HFFc6 (cell line): ENCODE measurements at regions not wholly inside any gene's neighbourhood (a gene's known extent, or its start where the extent isn't known, plus 50 kb on each side); places are given as distances from the start of the nearest gene placed in this dataset.

Experiments used
- DNase-seq: peaks from one replicate; pipeline ENCODE4 v3.0.0-alpha.2; 2018
- H3K27ac Mint-ChIP-seq: 2 replicates; pipeline ENCODE4 v1.8.0; 2020; ENCODE audit warnings: mild to moderate bottlenecking, mixed read lengths
- H3K27me3 Mint-ChIP-seq: 2 replicates; pipeline ENCODE4 v1.8.0; 2021; ENCODE audit warnings: mild to moderate bottlenecking, moderate library complexity, mixed read lengths; ENCODE audit not compliant: insufficient read depth
- H3K36me3 Mint-ChIP-seq: 2 replicates; pipeline ENCODE4 v1.8.0; 2021; ENCODE audit warnings: low read depth, mixed read lengths
- H3K4me1 Mint-ChIP-seq: 2 replicates; pipeline ENCODE4 v1.8.0; 2020; ENCODE audit warnings: low read depth, mixed read lengths
- H3K4me3 Mint-ChIP-seq: 2 replicates; pipeline ENCODE4 v1.8.0; 2020; ENCODE audit warnings: mild to moderate bottlenecking, moderate library complexity, mixed read lengths
- H3K9me3 Mint-ChIP-seq: 2 replicates; pipeline ENCODE4 v1.8.0; 2020; ENCODE audit warnings: mild to moderate bottlenecking, mixed read lengths
- CTCF ChIP-seq: fragments of 200-600 bp; sonication (generic); IDR thresholded peaks from 2 replicates; pipeline ENCODE4 v1.5.0; 2021; ENCODE audit warnings: antibody characterized with exemption, mild to moderate bottlenecking

GRCh38 chr17:6299275-6299674 lies 135.6 kb downstream of the AIPL1 start:
- peaks cover 11% of the 10 kb centered on the region for H3K27me3 Mint-ChIP-seq
- no peaks in the 10 kb centered on the region for H3K36me3 Mint-ChIP-seq
- H3K27ac Mint-ChIP-seq: no peak overlapping the region
- H3K4me3 Mint-ChIP-seq: no peak overlapping the region
- H3K4me1 Mint-ChIP-seq: no peaks in the 10 kb centered on the region
- no peak for TF ChIP-seq CTCF
- DNase-seq: no peak
- peaks cover 3% of the 10 kb centered on the region; the same call in 1 of the 2 replicates for H3K9me3 Mint-ChIP-seq

- no peaks in the 10 kb centered on the region for H3K4me1 Mint-ChIP-seq
- peaks cover 3% of the 10 kb centered on the region; the same call in 1 of the 2 replicates for H3K9me3 Mint-ChIP-seq
- H3K27me3 Mint-ChIP-seq: peaks cover 13% of the 10 kb centered on the region
- TF ChIP-seq CTCF: no peak
- no peak overlapping the region for H3K4me3 Mint-ChIP-seq
- H3K36me3 Mint-ChIP-seq: no peaks in the 10 kb centered on the region
- DNase-seq: no peak
- H3K27ac Mint-ChIP-seq: no peak overlapping the region
These were observed 137.0 kb downstream of the AIPL1 start for GRCh38 chr17:6297960-6298359.

GRCh38 chr17:6297119-6297518 lies 137.8 kb downstream of the AIPL1 start:
- H3K4me3 Mint-ChIP-seq: no peak overlapping the region
- DNase-seq: no peak
- H3K4me1 Mint-ChIP-seq: no peaks in the 10 kb centered on the region
- no peak overlapping the region for H3K27ac Mint-ChIP-seq
- H3K36me3 Mint-ChIP-seq: no peaks in the 10 kb centered on the region
- TF ChIP-seq CTCF: no peak
- H3K27me3 Mint-ChIP-seq: peaks cover 13% of the 10 kb centered on the region
- H3K9me3 Mint-ChIP-seq: peaks cover 3% of the 10 kb centered on the region; the same call in 1 of the 2 replicates

- no peaks in the 10 kb centered on the region for H3K36me3 Mint-ChIP-seq
- no peak for DNase-seq
These were observed 144.3 kb downstream of the AIPL1 start for GRCh38 chr17:6290488-6291196.

GRCh38 chr17:6286233-6286632 lies 148.7 kb downstream of the AIPL1 start:
- H3K27me3 Mint-ChIP-seq: peaks cover 8% of the 10 kb centered on the region
- no peak for DNase-seq
- H3K4me3 Mint-ChIP-seq: no peak overlapping the region
- no peak overlapping the region for H3K27ac Mint-ChIP-seq
- H3K9me3 Mint-ChIP-seq: peaks cover 4% of the 10 kb centered on the region; the same call in 1 of the 2 replicates
- no peaks in the 10 kb centered on the region for H3K4me1 Mint-ChIP-seq
- TF ChIP-seq CTCF: no peak
- no peaks in the 10 kb centered on the region for H3K36me3 Mint-ChIP-seq

More at GRCh38 chr17:6290488-6291196, 144.3 kb downstream of the AIPL1 start:
- Mint-ChIP-seq H3K4me3 (no peak overlapping the region), H3K4me1 (no peaks in the 10 kb centered on the region), H3K9me3 (no peaks in the 10 kb centered on the region), H3K27ac (no peak overlapping the region), H3K27me3 (peaks cover 10% of the 10 kb centered on the region)
- no peak for TF ChIP-seq CTCF
